Thoracic aorta (tissue), 2 donors: ENCODE measurements at regions not wholly inside any gene's neighbourhood (a gene's known extent, or its start where the extent isn't known, plus 50 kb on each side); places are given as distances from the start of the nearest gene placed in this dataset.
"Not testable (repeated sequence)": the region's sequence is repeated elsewhere in the genome, so short reads cannot be mapped to it uniquely, and the experiment has no call there.

ENCODE experiments used
- ATAC-seq: fragments of 150-250 bp; one replicate; pipeline ENCODE4 v1.8.0; 2017; ENCODE audit warnings: low read depth; ENCODE audit not compliant: insufficient number of reproducible peaks, low FRiP score
- DNase-seq: peaks from one replicate; pipeline ENCODE4 v3.0.0-alpha.2; 2020; ENCODE audit warnings: low spot score
- H3K27ac ChIP-seq, 2 donors: fragments of 200-600 bp; sonication (generic); 1 replicate in 1 of 2; 2 replicates in 1 of 2; pipeline ENCODE4 v1.5.1; 2016; ENCODE audit warnings: mild to moderate bottlenecking in 2 of 2, moderate library complexity in 2 of 2
- H3K27me3 ChIP-seq: fragments of 200-600 bp; sonication (generic); replicated peaks from 2 replicates; pipeline ENCODE4 v1.6.0; 2016; ENCODE audit warnings: mild to moderate bottlenecking; ENCODE audit not compliant: insufficient read depth
- H3K36me3 ChIP-seq: fragments of 200-600 bp; sonication (generic); one replicate; pipeline ENCODE4 v1.5.1; 2016
- H3K4me1 ChIP-seq, 2 donors: fragments of 200-600 bp; sonication (generic); 1 replicate in 1 of 2; 2 replicates in 1 of 2; pipeline versions ENCODE4 v1.5.1 to v1.6.0; 2016; ENCODE audit warnings: low read depth in 2 of 2, mild to moderate bottlenecking in 1 of 2; ENCODE audit not compliant: control insufficient read depth in 1 of 2
- H3K4me3 ChIP-seq: fragments of 200-600 bp; sonication (generic); 2 replicates; pipeline ENCODE4 v1.5.1; 2016; ENCODE audit warnings: mild to moderate bottlenecking
- H3K9me3 ChIP-seq: fragments of 200-600 bp; sonication (generic); 2 replicates; pipeline ENCODE4 v1.5.1; 2016
- CTCF ChIP-seq: fragments of 200-600 bp; sonication (generic); IDR thresholded peaks from one replicate; pipeline ENCODE4 v1.5.1; 2019; ENCODE audit warnings: antibody characterized with exemption

GRCh38 chr16:60776281-60776680, 1260.0 kb downstream of the CDH8 start:
- H3K9me3 ChIP-seq, result no peaks in the 10 kb centered on the region
- ATAC-seq (no peak), DNase-seq (no peak)
- H3K36me3 ChIP-seq, result no peaks in the 10 kb centered on the region
- H3K4me1 ChIP-seq, result no peaks in the 10 kb centered on the region
- H3K4me3 ChIP-seq, result no peak overlapping the region
- no peak overlapping the region for H3K27ac ChIP-seq
- H3K27me3 ChIP-seq, result no peaks in the 10 kb centered on the region
- TF ChIP-seq CTCF, result no peak

- H3K27me3 ChIP-seq, result no peaks in the 10 kb centered on the region
- DNase-seq, result no peak
- no peak overlapping the region for H3K27ac ChIP-seq
- no peaks in the 10 kb centered on the region for H3K36me3 ChIP-seq
- no peak overlapping the region for H3K4me3 ChIP-seq
- no peaks in the 10 kb centered on the region for H3K9me3 ChIP-seq
- no peak for TF ChIP-seq CTCF
- no peaks in the 10 kb centered on the region for H3K4me1 ChIP-seq
- ATAC-seq, result no peak
These were observed 1265.1 kb downstream of the CDH8 start for GRCh38 chr16:60771138-60771537.

GRCh38 chr16:60770384-60770783, 1265.9 kb downstream of the CDH8 start:
- not testable (repeated sequence) for DNase-seq, ATAC-seq, H3K4me3 ChIP-seq, H3K27ac ChIP-seq, H3K27me3 ChIP-seq, H3K4me1 ChIP-seq, H3K36me3 ChIP-seq, H3K9me3 ChIP-seq

GRCh38 chr16:60763869-60764268, 1272.4 kb downstream of the CDH8 start:
- Histone ChIP-seq H3K9me3 (no peaks in the 10 kb centered on the region), H3K27me3 (no peaks in the 10 kb centered on the region), H3K27ac (no peak overlapping the region), H3K36me3 (no peaks in the 10 kb centered on the region), H3K4me3 (no peak overlapping the region), H3K4me1 (no peaks in the 10 kb centered on the region)
- no peak for TF ChIP-seq CTCF
- ATAC-seq (no peak), DNase-seq (no peak)

GRCh38 chr16:60755907-60756306, 1280.3 kb downstream of the CDH8 start:
- ATAC-seq (no peak), DNase-seq (no peak)
- no peak overlapping the region for H3K27ac ChIP-seq
- no peak overlapping the region for H3K4me3 ChIP-seq
- no peak for TF ChIP-seq CTCF
- H3K9me3 ChIP-seq, result no peaks in the 10 kb centered on the region
- no peaks in the 10 kb centered on the region for H3K27me3 ChIP-seq
- no peaks in the 10 kb centered on the region for H3K4me1 ChIP-seq
- no peaks in the 10 kb centered on the region for H3K36me3 ChIP-seq

GRCh38 chr16:60748366-60748765, 1287.9 kb downstream of the CDH8 start:
- ATAC-seq, result no peak
- Histone ChIP-seq H3K27ac (no peak overlapping the region), H3K4me3 (no peak overlapping the region), H3K36me3 (no peaks in the 10 kb centered on the region), H3K4me1 (no peaks in the 10 kb centered on the region), H3K27me3 (no peaks in the 10 kb centered on the region), H3K9me3 (no peaks in the 10 kb centered on the region)
- no peak for DNase-seq
- no peak for TF ChIP-seq CTCF
